Sigmoid colon (tissue), 4 donors: ENCODE measurements at regions not wholly inside any gene's neighbourhood (a gene's known extent, or its start where the extent isn't known, plus 50 kb on each side); places are given as distances from the start of the nearest gene placed in this dataset.

ENCODE experiments used
- POLR2A ChIP-seq, 2 donors: fragments of 450-650 bp; IDR thresholded peaks; one replicate each; pipeline ENCODE4 v1.6.1; 2016; ENCODE audit warnings: antibody characterized with exemption in 2 of 2, mild to moderate bottlenecking in 2 of 2, moderate library complexity in 2 of 2
- POLR2AphosphoS5 ChIP-seq, 4 donors: sonication (generic); formaldehyde crosslinking; IDR thresholded peaks; one replicate each; pipeline ENCODE4 v1.6.1; 2017; ENCODE audit warnings: antibody characterized with exemption in 4 of 4
- TF ChIP-seq, protein P1 (sequence below), 4 experiments: fragments of 450-650 bp in 3 of 4; fragments of 200-600 bp in 1 of 4; IDR thresholded peaks; one replicate each; pipeline ENCODE4 v1.5.1; 2016 to 2019; ENCODE audit warnings: antibody characterized with exemption in 4 of 4, mild to moderate bottlenecking in 3 of 4, moderate library complexity in 2 of 4

DNA sequence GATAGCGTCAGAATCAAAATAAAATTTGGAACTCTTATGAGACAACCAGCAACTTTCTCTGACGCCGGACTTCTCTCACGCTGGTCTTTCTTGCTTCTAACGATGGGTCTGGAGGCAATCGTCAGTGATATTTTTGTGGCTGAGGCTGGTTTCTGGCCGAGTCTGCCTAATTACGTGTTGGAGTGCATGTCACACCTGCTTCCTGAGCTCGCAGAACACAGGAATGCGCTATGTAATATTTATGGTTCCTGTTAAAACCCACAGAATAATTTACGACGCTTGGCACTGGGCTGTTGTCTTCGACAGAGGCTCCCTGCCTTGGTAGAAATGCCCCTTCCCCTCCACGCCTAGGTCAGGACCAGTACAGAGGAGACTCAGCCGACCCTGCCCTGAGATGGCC lies 64.9 kb downstream of the NPTX2 start:
- TF ChIP-seq, protein P1, sequence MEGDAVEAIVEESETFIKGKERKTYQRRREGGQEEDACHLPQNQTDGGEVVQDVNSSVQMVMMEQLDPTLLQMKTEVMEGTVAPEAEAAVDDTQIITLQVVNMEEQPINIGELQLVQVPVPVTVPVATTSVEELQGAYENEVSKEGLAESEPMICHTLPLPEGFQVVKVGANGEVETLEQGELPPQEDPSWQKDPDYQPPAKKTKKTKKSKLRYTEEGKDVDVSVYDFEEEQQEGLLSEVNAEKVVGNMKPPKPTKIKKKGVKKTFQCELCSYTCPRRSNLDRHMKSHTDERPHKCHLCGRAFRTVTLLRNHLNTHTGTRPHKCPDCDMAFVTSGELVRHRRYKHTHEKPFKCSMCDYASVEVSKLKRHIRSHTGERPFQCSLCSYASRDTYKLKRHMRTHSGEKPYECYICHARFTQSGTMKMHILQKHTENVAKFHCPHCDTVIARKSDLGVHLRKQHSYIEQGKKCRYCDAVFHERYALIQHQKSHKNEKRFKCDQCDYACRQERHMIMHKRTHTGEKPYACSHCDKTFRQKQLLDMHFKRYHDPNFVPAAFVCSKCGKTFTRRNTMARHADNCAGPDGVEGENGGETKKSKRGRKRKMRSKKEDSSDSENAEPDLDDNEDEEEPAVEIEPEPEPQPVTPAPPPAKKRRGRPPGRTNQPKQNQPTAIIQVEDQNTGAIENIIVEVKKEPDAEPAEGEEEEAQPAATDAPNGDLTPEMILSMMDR (IDR thresholded peaks at IDR 0.05), result no peak
- no peak for TF ChIP-seq POLR2A (IDR thresholded peaks at IDR 0.05)
- TF ChIP-seq POLR2AphosphoS5 (IDR thresholded peaks at IDR 0.05), result no peak
